Fibroblast of skin of left biceps (primary cell): ENCODE measurements at regions not wholly inside any gene's neighbourhood (a gene's known extent, or its start where the extent isn't known, plus 50 kb on each side); places are given as distances from the start of the nearest gene placed in this dataset.
A peak's percentile ranks its signal among the peaks of the same experiment; 100 is the strongest.

Experiments
- DNase-seq, 2 experiments: peaks; one replicate each; pipeline ENCODE4 v3.0.0-alpha.2; 2013; ENCODE audit warnings: low read depth in 2 of 2

- DNase-seq, result no peak
Measured at GRCh38 chr6:14693301-14694192, 552.3 kb upstream of the JARID2 start.

- no peak for DNase-seq
Measured at GRCh38 chr6:14694308-14694707, 551.6 kb upstream of the JARID2 start.

GRCh38 chr6:14695579-14695978, 550.3 kb upstream of the JARID2 start:
- DNase-seq, result no peak

GRCh38 chr6:14696367-14696766, 549.5 kb upstream of the JARID2 start:
- DNase-seq, result no peak

GRCh38 chr6:14697427-14697826, 548.4 kb upstream of the JARID2 start:
- DNase-seq, result no peak

- no peak for DNase-seq
Measured at GRCh38 chr6:14699803-14700601, 545.9 kb upstream of the JARID2 start.

GRCh38 chr6:14701946-14702345, 543.9 kb upstream of the JARID2 start:
- DNase-seq, result no peak

GRCh38 chr6:14702678-14703077, 543.2 kb upstream of the JARID2 start:
- DNase-seq, result no peak

GRCh38 chr6:14703586-14703985, 542.3 kb upstream of the JARID2 start:
- no peak for DNase-seq

GRCh38 chr6:14704383-14705271, 541.2 kb upstream of the JARID2 start:
- DNase-seq, result no peak

- DNase-seq, result no peak
Measured at GRCh38 chr6:14705841-14706377, 540.0 kb upstream of the JARID2 start.

GRCh38 chr6:14706378-14706929, 539.4 kb upstream of the JARID2 start:
- DNase-seq, result peak; percentile 78

GRCh38 chr6:14707276-14707675, 538.6 kb upstream of the JARID2 start:
- DNase-seq, result no peak

- DNase-seq, result no peak
Measured at GRCh38 chr6:14707971-14708465, 537.9 kb upstream of the JARID2 start.

GRCh38 chr6:14709066-14709670, 536.7 kb upstream of the JARID2 start:
- DNase-seq, result no peak

GRCh38 chr6:14709900-14710299, 536.0 kb upstream of the JARID2 start:
- DNase-seq, result no peak

GRCh38 chr6:14710421-14710820, 535.4 kb upstream of the JARID2 start:
- no peak for DNase-seq

- DNase-seq, result peak; percentile 66 to 72
Measured at GRCh38 chr6:14711056-14711703, 534.7 kb upstream of the JARID2 start.

- DNase-seq, result no peak
Measured at GRCh38 chr6:14711704-14712379, 534.0 kb upstream of the JARID2 start.
